T47D (cell line): ENCODE measurements at regions not wholly inside any gene's neighbourhood (a gene's known extent, or its start where the extent isn't known, plus 50 kb on each side); places are given as distances from the start of the nearest gene placed in this dataset.
A peak's percentile ranks its signal among the peaks of the same experiment; 100 is the strongest.

Experiments used
- DNase-seq, 2 experiments: peaks; one replicate each; pipeline versions ENCODE4 v3.0.0 to v3.0.0-alpha.2; 2011 to 2012; ENCODE audit warnings: low read depth in 1 of 2, low spot score in 1 of 2
- JUND ChIP-seq: IDR thresholded peaks from 2 replicates; pipeline ENCODE4 v1.6.1; 2012; ENCODE audit warnings: low read depth
- in situ Hi-C: cut with HindIII; loops from 2 replicates; pipeline ENCODE4 v1.10.0; 2016; ENCODE audit warnings: low sequenced_read_pairs, low pct_unique_long_range_greater_than_20kb

DNA sequence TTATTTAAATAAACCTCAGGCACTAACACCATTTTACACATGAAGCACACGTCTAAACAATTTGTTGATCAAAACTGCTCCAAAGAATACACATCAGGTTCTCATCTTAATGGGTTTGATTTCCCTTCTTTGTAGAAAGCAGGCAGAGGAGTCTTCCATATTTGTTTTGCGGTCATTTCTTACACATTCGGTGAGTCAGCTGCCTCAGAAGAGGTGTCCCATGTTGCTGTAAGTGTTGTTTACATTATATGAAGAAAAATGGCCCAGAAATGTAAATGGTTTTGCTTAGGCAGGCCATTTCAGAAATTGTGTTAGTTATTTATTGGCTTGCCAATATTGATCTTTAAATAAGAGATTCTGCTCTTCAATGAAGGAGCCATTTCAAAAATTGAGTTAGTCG is 325.8 kb downstream of the TENT4A start:
- no peak for DNase-seq
- in situ Hi-C loops: no loop called here
- no peak for TF ChIP-seq JUND

DNA sequence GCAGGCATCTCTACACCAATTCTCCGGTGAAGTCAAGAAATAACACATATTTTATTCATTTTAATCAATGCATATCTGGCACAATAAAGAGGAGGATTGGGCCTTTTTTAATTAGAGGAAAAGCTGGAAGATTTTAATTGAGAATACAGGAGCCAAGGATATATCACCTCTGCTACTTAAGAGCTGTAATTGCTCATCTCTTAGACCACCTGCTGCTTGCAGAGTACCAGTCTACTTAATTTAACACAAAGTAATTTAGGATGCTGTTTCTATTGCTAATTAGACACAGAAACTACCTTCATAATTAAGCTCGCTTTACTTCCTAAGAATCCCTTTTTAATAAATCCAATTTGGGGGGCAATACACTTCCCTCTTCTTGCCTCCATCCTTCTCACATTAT is 326.9 kb downstream of the TENT4A start:
- DNase-seq: no peak
- in situ Hi-C loops: no loop called here
- TF ChIP-seq JUND: no peak

DNA sequence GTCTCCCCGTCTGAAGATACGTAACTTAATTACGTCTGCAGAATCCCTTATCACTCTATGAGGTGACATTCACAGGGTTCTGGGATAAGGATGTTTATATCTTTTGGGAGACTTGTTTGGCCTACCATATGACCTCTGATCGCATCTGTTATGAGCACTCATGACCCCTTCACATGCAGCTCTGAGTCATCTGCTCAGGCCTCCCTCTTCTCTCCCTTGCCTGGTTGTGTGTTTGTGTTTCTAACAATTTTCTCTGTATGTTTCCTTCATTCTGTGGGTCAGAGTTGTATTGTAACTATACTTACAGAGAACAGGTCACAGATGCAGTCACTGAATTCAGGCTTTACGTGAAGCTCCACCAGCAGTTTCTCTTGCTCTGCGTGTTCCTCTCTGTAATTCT is 330.6 kb downstream of the TENT4A start:
- no peak for TF ChIP-seq JUND
- in situ Hi-C loops: no loop called here
- DNase-seq: no peak

DNA sequence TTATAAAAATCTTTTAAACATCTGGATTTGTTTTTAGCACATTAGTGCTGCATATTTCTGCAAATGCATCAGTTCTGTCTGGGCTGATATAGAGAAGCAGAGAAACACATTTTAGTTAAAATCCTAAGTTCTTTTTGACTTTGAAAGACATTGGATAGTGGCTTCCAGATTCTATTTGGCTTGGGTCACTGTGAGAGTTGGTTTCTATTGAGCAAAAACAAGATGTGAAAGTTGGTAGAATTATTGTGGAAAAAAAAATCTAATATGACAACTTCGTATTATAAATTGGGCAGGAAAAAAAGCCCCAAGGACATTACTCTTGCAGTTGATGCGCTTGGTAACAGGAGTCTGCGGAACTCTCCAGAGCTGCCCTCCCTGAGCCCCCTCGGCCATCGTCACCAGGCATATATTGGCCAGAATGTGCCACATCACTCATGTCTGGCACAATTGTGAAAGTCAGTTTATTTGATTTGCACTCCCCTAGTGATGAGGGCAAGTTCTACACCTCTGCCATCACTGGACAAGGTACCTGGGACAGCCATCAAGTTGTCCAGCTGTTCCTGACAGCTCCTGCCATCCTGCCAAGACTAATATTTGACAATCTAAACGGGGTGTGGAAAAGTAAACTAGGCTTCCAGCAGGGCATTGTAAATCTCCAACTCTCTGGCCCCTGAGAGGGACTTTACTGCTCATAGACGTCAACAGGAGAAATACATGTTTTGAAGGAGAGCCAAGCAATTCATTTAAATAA is 334.5 kb downstream of the TENT4A start:
- no peak for TF ChIP-seq JUND
- in situ Hi-C loops: no loop called here
- DNase-seq: peak in 1 of 2 experiments; percentile 10

DNA sequence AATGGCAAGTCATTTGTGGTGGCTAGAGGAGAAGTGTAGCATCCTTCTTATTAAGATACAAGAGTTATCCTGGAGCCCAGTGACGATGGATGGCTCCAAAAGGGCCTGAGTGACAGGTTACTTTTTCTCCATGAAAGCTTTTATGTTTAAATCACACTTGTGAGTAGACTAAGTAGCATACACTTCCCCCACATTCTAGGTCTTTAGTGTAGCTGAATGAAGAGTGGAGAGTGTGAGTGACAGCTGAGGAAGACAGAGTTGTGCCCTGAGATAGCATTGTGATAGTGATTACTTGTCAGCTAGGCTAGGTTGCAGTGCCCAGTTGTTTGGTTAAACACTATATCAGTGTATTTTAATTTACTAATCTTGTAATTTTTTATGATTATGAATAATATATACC is 337.8 kb downstream of the TENT4A start:
- no peak for DNase-seq
- in situ Hi-C loops: no loop called here
- TF ChIP-seq JUND: no peak

DNA sequence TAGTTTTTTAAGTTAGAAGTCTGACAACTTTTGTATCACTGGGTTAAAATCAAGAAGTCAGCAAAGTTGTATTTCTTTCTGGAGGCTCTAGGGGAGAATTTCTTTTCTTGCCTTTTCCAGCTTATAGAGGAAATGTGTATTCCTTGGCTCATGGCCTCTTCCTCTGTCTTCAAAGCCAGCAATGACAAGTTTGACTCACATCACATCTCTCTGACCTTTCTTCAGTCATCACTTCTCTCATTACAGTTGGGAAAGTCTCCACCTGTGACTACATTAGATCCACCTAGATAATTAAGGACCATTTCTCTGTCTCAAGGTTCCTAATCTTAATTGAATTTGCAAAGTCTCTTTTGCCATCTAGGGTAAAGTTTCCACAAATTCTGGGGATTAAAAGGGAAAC is 339.9 kb downstream of the TENT4A start:
- in situ Hi-C loops: no loop called here
- TF ChIP-seq JUND: no peak

DNA sequence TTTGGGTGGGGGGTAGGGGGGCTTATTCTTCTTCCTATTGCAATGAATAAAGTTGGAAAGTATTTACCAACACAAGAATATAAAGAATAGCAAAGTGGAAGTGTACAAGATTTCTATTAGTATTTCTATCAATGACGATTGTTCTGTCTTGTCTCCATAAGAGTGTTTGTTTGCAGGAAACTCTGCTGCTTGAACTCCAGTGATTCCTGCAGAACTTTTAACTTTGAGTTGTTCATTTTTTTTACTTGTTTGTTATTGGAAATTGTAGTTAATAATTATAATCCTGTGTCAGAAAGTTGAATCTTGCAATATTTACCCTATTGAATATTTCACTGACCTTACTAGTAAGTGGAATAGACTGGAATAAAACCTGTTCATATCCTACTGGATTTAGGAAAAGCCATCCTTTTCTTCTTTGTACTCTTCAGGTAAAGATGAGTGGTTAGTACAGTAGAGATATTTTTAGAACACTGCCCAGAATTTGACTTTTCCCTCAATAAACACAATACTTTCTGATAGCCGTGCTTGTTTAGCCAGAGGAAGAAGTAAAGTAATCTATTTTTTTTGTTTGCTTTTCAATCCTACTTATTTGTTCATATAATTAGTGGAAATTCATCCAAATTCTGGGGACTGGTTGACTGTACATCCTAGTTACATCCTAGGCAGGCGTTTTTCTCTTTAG is 340.4 kb downstream of the TENT4A start:
- in situ Hi-C loops: no loop called here
- TF ChIP-seq JUND: no peak
- DNase-seq: no peak

More for the DNA sequence above, 339.9 kb downstream of the TENT4A start:
- no peak for DNase-seq

DNA sequence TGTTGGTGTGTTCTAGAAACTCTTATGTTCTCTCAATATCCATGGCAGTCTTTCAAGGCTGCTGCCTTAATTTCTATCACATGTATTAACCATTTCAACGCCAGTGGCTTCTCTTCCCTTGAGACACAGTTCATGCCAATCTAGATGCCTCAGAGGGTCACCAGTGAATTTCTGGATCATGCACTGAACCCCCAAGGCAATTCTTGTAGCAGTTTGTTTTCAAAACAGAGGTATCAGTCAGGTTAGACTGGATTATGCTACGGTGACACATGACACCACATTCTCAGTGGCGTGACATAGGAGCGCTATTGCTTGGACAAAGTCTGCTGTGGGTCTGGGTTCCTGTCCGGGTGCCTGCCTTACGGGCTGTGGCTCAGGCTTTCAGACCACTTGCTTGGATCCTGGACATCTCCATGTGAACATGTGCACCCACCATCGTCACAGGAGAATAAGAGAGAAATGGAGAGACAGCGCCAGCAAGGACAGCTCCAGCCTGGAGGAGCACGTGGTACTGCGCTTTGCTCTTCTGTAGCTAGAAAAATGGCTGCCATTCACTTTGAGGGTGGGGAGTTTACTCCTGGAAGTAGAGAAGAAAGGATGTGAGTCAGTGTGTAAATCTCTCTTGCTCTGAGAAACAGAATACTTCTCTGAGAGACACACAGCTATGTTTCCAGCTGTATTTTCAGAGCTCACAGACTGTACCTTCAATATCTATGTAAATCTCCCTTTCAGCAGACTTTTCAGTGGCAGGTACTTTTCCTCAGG is 329.3 kb upstream of the ADCY2 start:
- peak in 1 of 2 experiments; percentile 22 for DNase-seq
- no peak for TF ChIP-seq JUND
- in situ Hi-C loops: no loop called here

DNA sequence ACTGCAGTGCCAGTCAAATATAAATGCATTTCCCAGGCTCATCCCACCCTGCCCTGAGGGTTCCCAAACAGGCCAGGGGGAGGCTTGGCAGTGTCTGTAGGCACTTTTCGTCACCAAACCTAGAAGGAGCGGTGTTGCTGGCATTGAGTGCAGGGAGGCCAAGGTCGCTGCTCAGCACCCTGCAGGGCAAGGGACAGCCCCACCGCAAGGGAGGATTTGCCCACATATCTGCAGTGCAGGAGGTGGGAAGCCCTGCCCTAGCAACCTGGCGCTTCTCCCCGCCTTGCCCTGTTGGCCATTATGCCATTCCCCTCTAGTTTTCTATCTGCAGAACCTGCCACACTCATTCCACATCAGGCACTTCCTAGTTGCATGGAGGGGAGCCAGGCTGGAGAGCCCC is 327.8 kb upstream of the ADCY2 start:
- no peak for DNase-seq
- TF ChIP-seq JUND: no peak
- in situ Hi-C loops: no loop called here

DNA sequence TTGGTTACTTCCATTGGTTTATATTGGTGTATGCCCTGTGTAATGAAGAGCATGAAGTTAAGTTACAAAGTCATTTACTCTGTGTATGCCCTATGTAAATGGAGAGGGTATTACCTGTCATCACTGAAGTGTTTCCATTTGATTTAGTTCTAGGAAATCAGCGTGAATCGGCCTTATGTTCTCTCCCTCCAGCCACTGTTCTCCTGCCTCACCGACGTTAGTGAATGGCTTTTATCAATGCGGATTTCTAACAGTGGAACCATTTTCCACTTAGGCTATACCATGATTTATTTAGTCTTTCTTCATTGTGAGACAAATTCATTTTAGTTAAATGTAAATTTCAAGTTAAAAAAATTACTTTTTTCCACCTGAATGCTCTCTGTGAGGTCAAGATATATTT is 327.0 kb upstream of the ADCY2 start:
- DNase-seq: no peak
- TF ChIP-seq JUND: no peak
- in situ Hi-C loops: no loop called here

DNA sequence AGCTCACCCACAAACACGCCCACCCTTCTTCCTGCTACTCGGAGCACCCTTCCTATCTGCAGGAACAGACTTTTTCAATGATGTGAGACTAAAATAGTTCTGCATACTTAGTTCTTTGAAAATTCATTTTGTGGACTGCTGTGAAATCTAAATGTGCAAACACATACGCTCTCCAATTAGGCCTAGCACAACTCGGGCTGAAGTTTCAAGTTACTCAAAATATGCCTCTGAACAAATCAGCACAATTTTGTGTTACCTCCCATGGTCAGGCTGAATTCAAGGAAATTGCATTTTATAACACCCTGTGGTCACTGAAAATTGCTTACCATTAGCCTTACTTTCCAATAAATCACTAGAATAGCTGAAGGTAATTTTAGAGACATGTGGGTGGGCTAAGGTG is 323.8 kb upstream of the ADCY2 start:
- in situ Hi-C loops: no loop called here
- TF ChIP-seq JUND: no peak

DNA sequence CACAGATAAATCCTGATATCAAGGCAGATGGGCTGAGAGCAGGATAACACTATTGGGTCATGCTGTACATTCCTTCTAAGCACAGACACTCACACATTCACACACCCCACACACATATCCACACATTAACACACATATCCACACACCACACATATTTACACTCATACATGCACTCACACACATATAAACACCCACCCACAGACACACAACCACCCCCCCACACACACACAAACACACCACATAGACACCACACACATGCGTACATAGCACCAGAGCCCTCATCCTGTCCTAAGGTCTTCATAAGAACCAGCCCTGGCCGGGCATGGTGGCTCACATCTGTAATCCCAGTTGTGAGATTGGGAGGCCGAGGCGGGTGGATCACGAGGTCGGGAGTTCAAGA is 322.3 kb upstream of the ADCY2 start:
- in situ Hi-C loops: no loop called here

More for the DNA sequence above, 323.8 kb upstream of the ADCY2 start:
- no peak for DNase-seq

DNA sequence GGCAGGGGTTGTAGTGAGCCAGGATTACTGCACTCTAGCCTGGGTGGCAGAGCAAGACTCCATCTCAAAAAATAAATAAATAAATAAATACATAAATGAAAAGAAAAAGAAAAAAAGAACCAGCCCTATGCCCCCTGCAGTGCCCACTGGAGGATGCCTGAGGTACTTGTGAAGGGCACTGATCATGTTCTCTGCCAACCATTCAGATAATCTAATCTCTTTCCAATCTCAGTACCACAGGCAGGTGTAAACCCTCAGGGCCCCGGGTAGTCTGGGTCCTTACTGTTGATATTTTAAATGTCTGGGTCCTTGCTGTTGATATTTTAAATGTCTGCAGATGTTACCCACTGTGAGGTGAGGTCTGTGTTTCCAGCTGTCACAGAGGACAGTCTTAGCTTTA is 321.8 kb upstream of the ADCY2 start:
- no peak for TF ChIP-seq JUND
- no peak for DNase-seq
- in situ Hi-C loops: no loop called here

More for the DNA sequence above, 322.3 kb upstream of the ADCY2 start:
- DNase-seq: no peak
- TF ChIP-seq JUND: no peak

DNA sequence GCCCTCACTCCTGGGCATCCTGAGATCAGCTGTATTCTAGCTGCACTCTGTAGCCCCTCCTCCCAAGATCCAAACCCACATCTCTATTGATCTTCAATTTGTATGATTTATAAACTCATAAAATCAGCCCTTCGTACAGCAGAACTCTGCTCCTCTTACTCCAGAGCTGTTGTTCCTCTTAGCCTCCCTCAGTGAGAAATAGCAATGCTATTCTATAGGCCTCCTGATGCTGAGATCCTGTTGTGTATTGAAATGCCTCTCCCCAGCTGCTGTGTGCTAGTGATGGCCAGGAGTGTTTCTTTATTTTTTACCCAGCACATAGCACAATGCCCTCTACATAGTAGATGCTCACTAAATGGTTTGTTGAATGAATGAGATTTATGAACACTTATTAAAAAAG is 320.5 kb upstream of the ADCY2 start:
- no peak for DNase-seq
- TF ChIP-seq JUND: no peak
- in situ Hi-C loops: no loop called here
